G401.6 (cell line): ENCODE measurements at regions not wholly inside any gene's neighbourhood (a gene's known extent, or its start where the extent isn't known, plus 50 kb on each side); places are given as distances from the start of the nearest gene placed in this dataset.
"Not testable (repeated sequence)": the region's sequence is repeated elsewhere in the genome, so short reads cannot be mapped to it uniquely, and the experiment has no call there.

ENCODE experiments used
- FAIRE-seq: peaks from 2 replicates; lab custom pipeline; 2012; peaks lifted over from hg19 to GRCh38; lab: Jason Lieb, UNC

DNA sequence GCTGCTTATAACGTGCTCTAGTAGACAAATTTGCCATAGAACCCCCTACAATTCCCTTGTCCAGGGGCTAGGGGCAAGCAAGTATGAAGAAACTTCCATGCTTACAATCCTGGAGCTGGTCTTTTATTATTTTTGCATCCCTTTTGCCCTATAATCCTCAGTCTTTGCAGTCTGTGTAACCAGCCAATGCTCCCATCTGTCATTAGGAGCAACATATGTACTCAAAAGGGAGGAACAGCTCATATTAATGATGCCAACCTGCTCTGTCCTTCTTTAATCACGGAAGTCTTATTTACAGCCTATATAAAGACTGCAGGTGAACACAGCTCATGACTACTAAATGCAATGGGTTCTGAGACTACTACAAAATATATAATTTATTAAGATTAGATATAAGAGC, 263.3 kb downstream of the ZIC1 start:
- no peak for FAIRE-seq

DNA sequence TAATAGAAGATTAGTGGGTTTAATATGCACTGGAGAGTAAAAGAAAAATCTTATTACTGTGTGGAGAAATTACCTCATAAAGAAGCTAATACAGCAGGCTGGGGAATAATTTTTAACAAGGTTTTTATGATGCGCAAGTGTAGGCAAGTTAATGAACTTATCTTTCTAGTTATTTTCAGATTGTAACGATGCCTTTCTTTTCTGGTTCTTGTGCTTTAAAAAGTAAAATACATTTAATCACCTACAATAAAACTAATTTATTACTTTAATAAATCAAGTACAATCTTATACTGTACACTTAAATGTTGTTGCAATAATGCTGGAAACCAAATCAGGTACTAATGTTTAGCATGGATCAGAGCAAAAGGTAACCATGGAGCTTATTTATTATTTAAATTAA, 266.6 kb downstream of the ZIC1 start:
- FAIRE-seq, result no peak

DNA sequence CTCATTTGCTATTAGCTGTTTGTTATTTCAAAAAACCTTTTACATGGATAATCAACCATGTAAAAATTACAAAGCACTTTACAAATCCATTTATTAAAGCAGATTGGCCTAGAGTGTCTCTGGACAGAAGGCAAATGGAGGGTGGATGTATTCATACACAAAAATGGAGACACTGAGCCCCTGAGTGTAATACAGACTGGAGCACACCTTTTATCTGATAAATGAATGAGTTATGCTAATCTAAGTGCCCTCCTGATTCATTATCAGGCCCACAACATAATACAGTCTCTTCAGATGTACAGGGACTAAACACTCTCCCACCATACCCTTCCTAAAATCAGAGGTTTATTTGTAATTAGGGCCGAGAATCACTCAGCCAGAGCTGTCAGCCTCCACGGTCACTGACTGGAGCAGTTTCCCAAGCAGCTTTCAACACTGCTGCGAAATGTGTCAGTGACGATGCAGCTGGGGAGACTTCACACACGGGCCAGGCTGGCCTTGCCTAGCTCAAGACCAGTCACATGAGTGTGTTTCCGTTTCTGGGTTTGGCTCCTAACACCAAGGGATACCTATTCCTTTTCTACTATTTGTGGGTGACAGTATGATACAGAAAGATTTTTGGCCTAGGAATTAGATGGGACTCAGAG, 271.8 kb downstream of the ZIC1 start:
- FAIRE-seq, result no peak

DNA sequence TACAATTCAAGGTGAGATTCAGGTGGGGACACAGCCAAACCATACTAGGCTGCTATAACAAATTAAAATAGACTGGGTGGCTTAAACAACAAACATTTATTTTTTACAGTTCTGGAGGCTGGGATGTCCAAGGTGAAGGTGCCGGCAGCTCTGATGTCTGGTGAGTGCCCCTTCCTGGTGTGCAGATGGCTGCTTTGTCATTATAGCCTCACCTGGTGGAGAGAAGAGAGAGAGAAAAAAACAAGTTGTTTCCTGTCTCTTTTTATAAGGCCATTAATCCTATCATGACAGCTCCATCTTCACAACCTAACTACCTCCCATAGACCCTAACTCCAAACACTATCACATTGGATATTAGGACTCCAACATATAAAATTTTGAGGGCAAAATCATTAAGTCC, 279.7 kb downstream of the ZIC1 start:
- no peak for FAIRE-seq

DNA sequence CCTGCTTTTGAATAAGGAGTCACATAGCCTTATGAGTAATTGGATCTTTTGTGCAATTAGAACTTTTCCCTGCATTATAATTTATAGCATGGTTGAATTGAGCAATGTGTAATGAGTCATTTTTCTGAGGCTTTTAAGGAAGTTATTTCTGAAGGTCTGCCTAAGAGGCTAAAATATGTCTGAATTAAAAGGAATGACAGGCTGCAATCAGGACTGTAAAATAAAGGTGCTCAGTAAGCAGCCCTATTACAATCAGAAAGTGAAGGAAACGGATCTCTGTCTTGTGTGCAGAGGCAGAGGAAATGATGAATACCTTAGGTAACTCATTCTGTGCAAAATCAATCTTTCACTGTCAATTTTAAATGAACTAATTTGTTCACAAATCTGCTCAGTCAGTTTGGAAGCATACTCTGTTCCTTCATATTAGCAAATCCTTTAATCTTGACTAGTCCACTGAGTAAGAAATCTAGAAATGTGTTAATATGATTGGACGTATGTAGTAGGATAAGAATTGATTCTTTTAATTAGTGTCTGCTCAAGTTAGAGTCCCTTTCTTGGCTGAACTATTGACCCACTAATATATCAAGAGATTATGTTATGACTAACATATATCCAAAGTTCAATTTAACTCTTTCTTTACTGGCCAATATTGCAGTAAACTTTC, 290.1 kb downstream of the ZIC1 start:
- no peak for FAIRE-seq

DNA sequence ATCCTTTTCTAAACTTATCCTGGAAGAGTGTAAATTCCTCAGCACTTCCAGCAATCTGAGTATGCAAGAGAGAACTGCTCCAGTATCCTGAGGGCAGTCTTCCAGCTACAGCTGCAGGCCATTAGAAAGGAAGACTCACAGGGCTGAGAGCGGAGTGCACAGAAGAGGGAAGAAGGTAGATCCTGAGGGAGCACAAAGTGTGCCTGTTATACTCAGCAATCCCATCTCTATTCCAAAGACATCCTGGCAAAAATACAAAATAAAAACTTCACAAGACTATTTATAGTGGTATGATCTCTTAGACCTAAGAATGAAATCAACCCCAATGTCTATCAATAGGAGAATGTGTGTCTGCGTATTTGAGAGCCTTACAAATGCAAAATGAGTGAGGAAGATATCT, 292.0 kb downstream of the ZIC1 start:
- no peak for FAIRE-seq

DNA sequence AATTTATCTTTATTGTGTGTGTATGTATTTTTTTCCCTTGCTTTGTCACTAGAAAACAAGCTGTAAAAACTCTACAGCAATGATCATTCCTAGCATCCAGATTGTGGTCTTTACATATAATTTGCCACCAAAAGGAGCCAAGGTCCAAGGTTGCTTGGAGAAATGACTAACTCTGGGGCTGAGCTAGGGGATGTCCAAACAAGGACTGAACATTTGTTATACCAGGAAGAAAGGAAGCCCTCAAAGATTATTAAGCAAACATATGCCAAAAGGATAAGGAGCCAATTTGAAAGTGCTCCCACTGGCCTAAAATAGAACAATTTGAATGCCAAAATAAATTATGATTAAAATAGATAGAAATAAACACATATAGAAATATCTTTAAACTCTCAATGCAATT, 293.3 kb downstream of the ZIC1 start:
- FAIRE-seq, result no peak

DNA sequence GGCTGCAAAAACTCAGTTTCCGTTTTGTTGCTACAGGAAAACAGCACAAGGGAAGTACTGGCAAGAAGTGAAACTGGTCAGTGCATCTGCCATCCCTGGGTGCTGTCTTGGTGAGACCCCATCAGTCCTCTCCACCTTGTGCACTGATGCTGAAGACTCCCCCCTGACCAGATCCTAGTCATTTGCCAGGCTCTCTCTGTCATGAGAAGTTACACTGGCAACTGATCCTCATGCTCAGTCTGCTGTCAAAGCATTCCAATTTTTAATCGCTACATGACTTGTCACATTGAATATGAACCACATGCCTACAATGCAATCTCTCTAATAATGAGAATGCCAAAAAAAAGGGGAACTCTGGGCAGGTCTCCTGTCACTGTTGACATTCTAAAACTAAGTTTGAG, 296.5 kb downstream of the ZIC1 start:
- no peak for FAIRE-seq

DNA sequence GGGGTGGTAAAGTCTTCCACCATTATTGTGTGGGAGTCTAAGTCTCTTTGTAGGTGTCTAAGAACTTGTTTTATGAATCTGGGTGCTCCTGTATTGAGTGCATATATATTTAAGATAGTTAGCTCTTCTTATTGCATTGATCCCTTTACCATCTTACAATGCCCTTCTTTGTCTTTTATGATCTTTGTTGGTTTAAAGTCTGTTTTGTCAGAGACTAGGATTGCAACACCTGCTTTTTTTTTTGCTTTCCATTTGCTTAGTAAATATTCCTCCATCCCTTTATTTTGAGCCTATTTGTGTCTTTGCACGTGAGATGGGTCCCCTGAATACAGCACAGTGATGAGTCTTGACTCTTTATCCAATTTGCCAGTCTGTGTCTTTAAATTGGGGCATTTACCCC, 301.6 kb downstream of the ZIC1 start:
- not testable (repeated sequence) for FAIRE-seq

DNA sequence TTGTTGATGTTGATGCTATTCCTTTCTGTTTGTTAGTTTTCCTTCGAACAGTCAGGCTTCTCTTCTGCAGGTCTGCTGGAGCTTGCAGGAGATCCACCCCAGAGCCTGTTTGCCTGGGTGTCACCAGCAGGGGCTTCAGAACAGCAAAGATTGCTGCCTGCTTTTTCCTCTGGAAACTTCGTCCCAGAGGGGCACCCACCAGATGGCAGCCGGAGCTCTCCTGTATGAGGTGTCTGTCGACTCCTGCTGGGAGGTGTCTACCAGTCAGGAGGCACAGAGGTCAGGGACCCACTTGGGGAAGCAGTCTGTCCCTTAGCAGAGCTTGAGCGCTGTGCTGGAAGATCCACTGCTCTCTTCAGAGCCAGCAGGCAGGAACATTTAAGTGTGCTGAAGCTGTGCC, 303.2 kb downstream of the ZIC1 start:
- no peak for FAIRE-seq

DNA sequence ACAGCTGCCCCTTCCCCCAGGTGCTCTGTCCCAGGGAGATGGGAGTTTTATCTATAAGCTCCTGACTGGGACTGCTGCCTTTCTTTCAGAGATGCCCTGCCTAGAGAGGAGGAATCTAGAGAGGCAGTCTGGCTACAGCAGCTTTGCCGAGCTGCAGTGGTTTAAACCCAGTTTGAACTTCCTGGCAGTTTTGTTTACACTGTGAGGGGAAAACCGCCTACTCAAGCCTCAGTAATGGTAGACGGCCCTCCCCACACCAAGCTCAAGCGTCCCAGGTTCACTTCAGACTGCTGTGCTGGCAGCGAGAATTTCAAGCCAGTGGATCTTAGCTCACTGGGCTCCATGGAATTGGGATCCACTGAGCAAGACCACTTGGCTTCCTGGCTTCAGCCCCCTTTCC, 303.6 kb downstream of the ZIC1 start:
- not testable (repeated sequence) for FAIRE-seq

DNA sequence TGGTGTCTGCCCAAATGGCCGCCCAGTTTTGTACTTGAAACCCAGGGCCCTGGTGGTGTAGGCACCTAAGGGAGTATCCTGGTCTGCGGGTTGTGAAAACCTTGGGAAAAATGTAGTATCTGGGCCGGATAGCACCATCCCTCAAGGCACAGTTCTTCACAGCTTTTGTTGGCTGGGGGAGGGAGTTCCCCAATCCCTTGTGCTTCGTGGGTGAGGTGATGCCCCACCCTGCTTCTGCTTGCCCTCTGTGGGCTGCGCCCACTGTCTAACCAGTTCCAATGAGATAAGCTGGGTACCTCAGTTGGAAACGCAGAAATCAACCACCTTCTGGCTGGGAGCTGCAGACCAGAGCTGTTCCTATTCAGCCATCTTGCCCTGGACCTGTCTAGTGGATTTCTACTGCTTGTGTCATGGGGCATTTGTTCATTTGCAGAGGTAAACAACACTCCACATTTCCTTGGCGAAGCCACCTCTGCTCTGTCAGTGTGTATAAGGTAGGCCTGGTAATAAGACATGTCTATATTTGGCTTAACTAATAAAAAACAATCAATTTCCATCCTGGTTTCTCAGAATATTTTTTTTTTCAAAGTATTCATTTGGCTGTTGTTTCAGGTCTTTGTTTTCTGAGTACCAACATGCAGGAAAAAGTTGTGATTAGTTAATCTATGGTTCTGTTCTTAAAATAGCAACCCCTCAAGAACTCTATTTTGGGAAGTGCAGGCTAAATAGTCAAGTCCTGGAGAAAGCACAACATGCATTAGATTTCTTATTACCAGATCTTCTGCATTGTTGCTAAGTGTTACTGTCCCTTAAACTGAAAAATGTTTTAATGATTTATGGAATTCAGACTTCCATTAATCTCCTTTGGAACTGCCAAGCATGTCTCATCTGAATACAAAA, 304.3 kb downstream of the ZIC1 start:
- no peak for FAIRE-seq

DNA sequence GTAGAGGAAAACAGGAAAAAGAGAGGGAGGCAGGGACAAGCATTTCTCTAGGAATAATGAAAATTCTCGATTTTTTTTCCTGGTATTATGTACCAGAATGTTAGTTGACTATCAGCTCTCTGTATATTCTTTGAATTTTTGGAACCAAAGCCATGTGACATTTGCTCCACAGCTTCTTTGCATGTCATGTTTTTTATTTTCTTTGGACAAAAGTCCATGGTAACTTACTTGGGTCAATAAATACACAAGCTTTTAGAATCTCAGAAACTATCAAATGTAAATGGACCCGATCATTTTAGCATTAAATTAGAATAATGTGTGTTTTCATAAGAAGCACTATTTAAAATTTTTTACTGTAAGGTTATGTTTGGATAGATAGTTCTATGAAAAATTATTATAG, 320.5 kb downstream of the ZIC1 start:
- FAIRE-seq, result no peak

DNA sequence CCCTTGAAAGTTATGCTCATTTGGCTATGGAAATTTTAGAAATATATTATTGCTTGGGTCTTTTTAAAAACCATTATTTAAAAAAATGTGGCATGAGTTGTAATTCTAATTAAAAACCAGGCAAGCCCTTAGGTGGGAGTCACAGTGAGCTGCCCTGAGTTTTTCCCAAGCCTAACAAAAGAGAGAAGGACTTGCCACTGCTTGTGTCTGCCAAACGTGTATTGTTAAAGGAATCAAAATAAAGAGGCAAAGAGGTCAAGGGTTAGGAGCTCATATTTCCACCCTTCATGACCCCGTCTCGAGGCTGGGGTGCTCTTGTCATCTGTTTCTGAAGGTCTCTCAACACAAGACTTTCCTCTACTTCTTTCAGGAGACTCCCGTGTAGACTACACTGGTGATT, 321.1 kb downstream of the ZIC1 start:
- no peak for FAIRE-seq

DNA sequence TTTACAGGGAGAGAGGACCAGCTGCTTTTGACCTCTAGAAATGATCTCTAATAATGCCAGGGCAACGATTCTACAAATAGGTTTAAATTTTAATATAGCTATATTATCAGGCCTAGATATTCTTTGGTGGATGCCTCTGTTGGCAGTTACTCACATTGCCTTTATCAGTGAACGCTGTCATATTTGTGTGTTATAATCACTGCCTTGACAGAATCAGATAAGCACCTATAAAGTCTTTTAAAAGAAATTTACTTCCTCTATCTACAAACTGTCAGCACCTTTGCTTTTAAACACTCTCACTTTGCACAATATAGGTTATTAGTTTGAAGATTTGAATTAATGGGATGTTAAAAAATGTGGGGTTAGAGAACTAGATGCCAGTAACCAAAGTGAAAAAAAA, 324.1 kb downstream of the ZIC1 start:
- no peak for FAIRE-seq

DNA sequence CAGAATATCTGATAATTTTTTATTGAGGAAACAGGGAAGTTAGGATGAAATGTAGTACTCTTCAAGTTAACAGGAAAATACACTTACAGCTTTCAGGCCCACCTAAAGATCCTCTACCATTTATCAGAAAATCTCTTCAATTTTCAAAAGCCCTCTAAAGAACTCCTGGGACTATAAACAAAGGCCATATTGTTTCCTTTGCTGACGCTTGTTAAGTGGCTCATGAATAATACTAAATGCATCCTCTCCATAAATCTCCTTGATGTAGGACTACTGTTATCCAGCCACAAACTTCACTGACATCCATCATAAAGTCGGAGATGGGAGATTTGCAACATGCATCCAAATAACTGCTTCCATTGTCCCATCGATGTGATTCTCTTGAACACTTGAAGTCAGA, 326.5 kb downstream of the ZIC1 start:
- no peak for FAIRE-seq

DNA sequence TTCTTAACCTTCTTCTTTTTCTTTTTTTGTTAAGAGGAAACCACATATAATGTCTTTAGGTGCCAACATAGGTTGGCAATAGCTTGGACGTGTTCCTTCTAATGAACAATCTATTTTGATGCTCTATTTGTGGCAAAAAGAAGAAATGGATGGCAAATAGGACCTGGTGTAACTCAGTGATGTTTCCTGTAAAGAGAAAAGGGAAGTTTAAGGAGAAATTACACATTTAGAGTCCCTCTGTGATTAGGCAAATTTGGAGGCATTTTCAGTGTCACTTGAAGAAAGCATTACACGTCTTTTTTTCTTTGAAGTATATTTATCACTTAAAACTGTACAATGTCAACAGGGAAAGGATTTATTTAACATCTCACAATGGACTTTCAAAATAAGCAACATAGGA, 327.1 kb downstream of the ZIC1 start:
- no peak for FAIRE-seq

DNA sequence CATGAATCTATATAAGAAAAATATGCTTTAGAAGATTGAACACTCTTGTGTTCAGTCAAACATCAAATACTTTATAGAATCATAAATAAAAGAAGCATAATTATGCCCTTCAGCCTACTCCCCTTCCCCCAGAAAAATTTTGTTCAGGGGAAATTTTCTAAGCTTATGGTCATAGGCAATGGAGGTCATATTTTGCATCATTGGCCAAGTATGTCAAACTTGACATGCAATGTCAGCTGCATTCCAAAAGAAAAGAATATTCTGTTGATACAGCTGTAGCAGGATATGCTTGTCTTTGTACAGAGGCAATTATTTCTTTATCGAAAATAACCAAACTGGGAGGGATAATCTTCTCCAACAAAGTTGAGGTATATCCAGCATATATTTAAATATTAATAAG, 328.2 kb downstream of the ZIC1 start:
- FAIRE-seq, result no peak

DNA sequence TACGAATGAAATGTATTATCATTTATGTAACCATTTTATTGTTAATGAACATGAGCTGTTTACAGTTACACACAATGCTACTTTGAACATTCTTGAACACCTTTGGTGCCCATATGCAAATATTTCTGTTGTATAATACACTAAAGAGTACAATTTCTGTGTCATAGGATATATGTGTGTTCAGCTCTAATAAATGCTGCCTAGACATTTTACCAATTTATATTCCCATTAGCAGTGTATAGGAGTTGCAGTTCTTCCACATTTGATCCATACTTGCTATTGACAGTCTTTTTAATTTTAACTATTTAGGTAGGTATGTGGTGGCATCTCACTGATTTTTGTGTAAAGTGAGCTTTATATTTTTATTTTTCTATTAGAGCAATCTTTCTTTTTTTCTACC, 331.8 kb downstream of the ZIC1 start:
- FAIRE-seq, result no peak

DNA sequence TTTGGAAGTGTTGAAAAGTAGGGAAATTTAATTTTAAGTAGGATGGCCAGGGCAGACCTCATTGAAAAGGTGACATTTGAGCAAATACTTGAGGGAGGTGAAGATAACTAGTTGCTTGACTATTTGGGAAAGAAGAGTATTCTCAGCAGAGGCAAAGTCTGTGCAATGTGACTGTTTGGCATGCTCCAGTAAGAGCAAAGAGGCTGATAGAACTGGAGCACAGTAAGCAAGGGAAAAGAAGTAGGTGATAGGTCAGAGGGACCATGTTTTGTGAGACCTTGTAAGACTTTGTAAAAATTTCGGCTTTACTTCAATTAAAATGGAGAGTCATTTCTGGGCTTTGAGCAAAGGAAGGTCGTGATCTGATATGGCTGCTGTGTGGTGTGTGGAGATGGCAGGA, 335.8 kb downstream of the ZIC1 start:
- no peak for FAIRE-seq

DNA sequence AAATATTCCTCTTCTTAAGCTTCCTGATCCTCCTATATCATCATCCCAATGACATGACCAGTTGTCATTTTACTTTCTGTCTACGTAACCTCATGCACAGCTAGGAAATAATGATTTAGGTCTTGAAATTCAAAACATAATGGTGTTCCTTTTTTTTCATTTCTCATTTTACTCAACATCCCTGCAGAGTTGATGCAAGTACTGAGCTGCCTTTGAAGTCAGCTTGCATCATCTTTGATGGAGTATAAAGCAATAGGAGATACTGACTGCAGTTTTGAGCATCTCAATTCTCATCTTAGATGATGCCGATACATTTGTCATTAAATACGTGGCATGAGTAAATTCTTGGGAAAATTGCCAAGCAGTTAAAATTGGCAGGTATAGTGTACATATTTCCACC, 346.1 kb downstream of the ZIC1 start:
- FAIRE-seq, result no peak

DNA sequence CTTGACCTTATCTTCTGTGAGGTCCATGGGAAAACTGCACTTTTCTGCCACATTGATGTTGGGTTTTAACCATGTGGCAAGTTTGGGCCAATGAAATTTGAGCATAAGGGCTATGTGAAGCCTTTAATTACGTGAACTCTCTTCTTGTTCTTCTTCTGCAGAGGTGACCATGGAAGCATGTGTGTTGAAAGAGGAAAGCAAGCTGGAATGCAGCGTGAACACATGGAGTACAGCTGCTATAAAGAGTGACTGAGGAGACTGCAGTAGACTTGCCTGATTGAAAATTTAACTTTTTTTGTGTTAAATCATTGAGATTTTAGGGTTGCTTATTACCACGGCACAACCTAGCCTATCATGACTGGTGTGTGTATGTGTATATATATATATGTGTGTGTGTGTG, 347.3 kb downstream of the ZIC1 start:
- no peak for FAIRE-seq

DNA sequence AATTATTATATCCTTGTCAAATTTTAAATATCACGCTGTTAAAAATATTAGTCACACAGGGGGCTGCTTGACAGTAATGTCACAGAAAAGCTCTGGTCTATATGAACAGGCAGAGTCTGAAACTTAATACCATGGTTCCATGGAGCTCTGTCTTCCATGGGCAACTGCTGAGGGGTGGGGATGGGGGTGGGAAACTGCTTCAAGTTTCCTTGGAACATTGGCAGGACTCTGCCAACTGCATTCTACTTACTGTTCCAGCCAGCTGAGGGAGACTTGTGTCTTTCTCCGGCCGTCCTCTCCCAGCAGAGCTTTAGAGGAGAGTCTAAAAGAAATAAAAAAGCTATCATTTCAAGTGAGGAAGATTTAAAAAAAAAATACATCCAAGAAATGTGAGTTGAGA, 348.7 kb downstream of the ZIC1 start:
- no peak for FAIRE-seq

DNA sequence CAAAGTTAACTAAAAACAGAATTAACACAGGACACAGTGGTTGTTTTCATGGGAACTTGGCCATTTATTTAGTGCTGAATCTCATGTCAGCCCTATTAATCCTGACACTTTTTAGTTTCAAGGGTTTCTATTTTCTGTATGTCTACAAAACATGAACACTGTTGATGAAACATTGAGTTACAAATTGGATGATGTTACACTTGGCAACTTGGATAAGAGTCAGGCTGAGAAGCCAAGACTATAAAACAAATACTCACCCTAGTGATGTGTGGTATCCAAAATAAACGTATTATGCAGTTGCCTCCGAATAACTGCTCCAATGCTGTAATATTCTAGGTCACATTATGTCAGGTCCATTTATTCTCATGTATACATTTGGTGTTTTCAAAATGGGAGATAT, 349.6 kb downstream of the ZIC1 start:
- FAIRE-seq, result no peak
